ENCODE measurements at regions not wholly inside any gene's neighbourhood (a gene's known extent, or its start where the extent isn't known, plus 50 kb on each side); places are given as distances from the start of the nearest gene placed in this dataset.

- peaks cover 4% of the 10 kb centered on the region for H3K9me3 Mint-ChIP-seq (ENCODE audit: unreplicated experiment)
- TF ChIP-seq, protein P1, sequence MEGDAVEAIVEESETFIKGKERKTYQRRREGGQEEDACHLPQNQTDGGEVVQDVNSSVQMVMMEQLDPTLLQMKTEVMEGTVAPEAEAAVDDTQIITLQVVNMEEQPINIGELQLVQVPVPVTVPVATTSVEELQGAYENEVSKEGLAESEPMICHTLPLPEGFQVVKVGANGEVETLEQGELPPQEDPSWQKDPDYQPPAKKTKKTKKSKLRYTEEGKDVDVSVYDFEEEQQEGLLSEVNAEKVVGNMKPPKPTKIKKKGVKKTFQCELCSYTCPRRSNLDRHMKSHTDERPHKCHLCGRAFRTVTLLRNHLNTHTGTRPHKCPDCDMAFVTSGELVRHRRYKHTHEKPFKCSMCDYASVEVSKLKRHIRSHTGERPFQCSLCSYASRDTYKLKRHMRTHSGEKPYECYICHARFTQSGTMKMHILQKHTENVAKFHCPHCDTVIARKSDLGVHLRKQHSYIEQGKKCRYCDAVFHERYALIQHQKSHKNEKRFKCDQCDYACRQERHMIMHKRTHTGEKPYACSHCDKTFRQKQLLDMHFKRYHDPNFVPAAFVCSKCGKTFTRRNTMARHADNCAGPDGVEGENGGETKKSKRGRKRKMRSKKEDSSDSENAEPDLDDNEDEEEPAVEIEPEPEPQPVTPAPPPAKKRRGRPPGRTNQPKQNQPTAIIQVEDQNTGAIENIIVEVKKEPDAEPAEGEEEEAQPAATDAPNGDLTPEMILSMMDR (IDR thresholded peaks at IDR 0.05) = no peak
- H3K4me3 Mint-ChIP-seq (ENCODE audit: unreplicated experiment) = no peak overlapping the region
- no peaks in the 10 kb centered on the region for H3K4me1 Mint-ChIP-seq (ENCODE audit: unreplicated experiment)
- no peak for DNase-seq (ENCODE audit: extremely low spot score, unreplicated experiment)
- no peaks in the 10 kb centered on the region for H3K36me3 Mint-ChIP-seq (ENCODE audit: unreplicated experiment)
- H3K27me3 Mint-ChIP-seq (ENCODE audit: unreplicated experiment) = no peaks in the 10 kb centered on the region
- H3K27ac Mint-ChIP-seq (ENCODE audit: unreplicated experiment) = no peak overlapping the region
These were observed 673.5 kb upstream of the NRXN1 start for GRCh38 chr2:51705417-51705816.

- TF ChIP-seq, protein P1 (IDR thresholded peaks at IDR 0.05) = no peak
- no peak overlapping the region for H3K27ac Mint-ChIP-seq (ENCODE audit: unreplicated experiment)
- no peak overlapping the region for H3K4me3 Mint-ChIP-seq (ENCODE audit: unreplicated experiment)
- H3K4me1 Mint-ChIP-seq (ENCODE audit: unreplicated experiment) = no peaks in the 10 kb centered on the region
- H3K9me3 Mint-ChIP-seq (ENCODE audit: unreplicated experiment) = no peaks in the 10 kb centered on the region
- H3K36me3 Mint-ChIP-seq (ENCODE audit: unreplicated experiment) = no peaks in the 10 kb centered on the region
- no peak for DNase-seq (ENCODE audit: extremely low spot score, unreplicated experiment)
- no peaks in the 10 kb centered on the region for H3K27me3 Mint-ChIP-seq (ENCODE audit: unreplicated experiment)
These were observed 666.1 kb upstream of the NRXN1 start for GRCh38 chr2:51698021-51698420.

DNA sequence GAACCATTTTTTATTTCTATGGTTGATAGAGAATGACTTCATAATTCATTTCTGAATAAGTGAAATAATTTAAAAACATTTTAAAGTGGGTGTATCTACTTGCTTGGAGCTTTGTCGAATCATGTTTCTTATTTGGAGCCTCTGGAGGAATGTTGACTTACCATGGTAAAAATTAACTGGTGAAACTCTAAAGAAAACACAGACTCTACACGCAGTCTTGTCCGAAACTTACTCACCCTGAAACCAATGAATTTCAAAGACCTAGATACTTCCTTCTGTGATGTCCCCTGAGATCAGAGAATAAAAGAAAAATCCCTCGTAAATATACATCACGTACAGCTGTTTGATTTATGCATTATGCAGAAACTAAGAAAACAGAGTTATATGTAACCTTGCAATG lies 665.2 kb upstream of the NRXN1 start:
- Mint-ChIP-seq H3K27ac (ENCODE audit: unreplicated experiment) (no peak overlapping the region), H3K27me3 (ENCODE audit: unreplicated experiment) (no peaks in the 10 kb centered on the region), H3K4me3 (ENCODE audit: unreplicated experiment) (no peak overlapping the region), H3K4me1 (ENCODE audit: unreplicated experiment) (no peaks in the 10 kb centered on the region), H3K9me3 (ENCODE audit: unreplicated experiment) (no peaks in the 10 kb centered on the region), H3K36me3 (ENCODE audit: unreplicated experiment) (no peaks in the 10 kb centered on the region)
- TF ChIP-seq, protein P1 (IDR thresholded peaks at IDR 0.05) = no peak
- DNase-seq (ENCODE audit: extremely low spot score, unreplicated experiment) = no peak

DNA sequence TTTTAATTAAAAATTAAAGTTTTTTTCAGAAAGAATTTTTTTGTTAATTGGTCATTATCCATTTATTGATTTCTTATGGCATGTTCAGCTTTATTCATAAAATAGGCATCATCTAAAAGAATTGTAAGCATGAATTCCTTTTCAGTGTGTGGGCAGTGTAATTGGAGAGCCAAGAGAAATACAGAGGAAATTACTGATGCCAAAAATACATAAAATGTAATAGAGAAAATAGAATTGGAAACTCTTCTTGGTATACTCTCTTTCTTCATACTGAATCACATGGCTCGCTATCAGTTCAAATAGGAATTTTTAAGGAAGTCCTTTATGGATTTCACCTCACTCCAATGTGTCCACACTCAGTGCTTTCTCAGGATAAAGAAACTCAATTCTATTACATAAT lies 663.6 kb upstream of the NRXN1 start:
- no peak for DNase-seq (ENCODE audit: extremely low spot score, unreplicated experiment)
- TF ChIP-seq, protein P1 (IDR thresholded peaks at IDR 0.05) = no peak
- no peaks in the 10 kb centered on the region for H3K27me3 Mint-ChIP-seq (ENCODE audit: unreplicated experiment)
- H3K36me3 Mint-ChIP-seq (ENCODE audit: unreplicated experiment) = no peaks in the 10 kb centered on the region
- no peak overlapping the region for H3K27ac Mint-ChIP-seq (ENCODE audit: unreplicated experiment)
- no peak overlapping the region for H3K4me3 Mint-ChIP-seq (ENCODE audit: unreplicated experiment)
- H3K4me1 Mint-ChIP-seq (ENCODE audit: unreplicated experiment) = no peaks in the 10 kb centered on the region
- no peaks in the 10 kb centered on the region for H3K9me3 Mint-ChIP-seq (ENCODE audit: unreplicated experiment)

GRCh38 chr2:51693640-51694039 lies 661.7 kb upstream of the NRXN1 start:
- Mint-ChIP-seq H3K27ac (ENCODE audit: unreplicated experiment) (no peak overlapping the region), H3K27me3 (ENCODE audit: unreplicated experiment) (no peaks in the 10 kb centered on the region), H3K4me1 (ENCODE audit: unreplicated experiment) (no peaks in the 10 kb centered on the region), H3K4me3 (ENCODE audit: unreplicated experiment) (no peak overlapping the region), H3K9me3 (ENCODE audit: unreplicated experiment) (no peaks in the 10 kb centered on the region), H3K36me3 (ENCODE audit: unreplicated experiment) (no peaks in the 10 kb centered on the region)
- DNase-seq (ENCODE audit: extremely low spot score, unreplicated experiment) = no peak
- TF ChIP-seq, protein P1 (IDR thresholded peaks at IDR 0.05) = no peak
